Fibroblast of pulmonary artery (primary cell): ENCODE measurements at regions not wholly inside any gene's neighbourhood (a gene's known extent, or its start where the extent isn't known, plus 50 kb on each side); places are given as distances from the start of the nearest gene placed in this dataset.

ENCODE experiments used
- DNase-seq: peaks from one replicate; pipeline ENCODE4 v3.0.0-alpha.2; 2010; ENCODE audit warnings: low read depth
- H3K4me3 ChIP-seq: replicated peaks from 2 replicates; pipeline ENCODE4 v1.5.1; 2011; ENCODE audit warnings: low read depth, mild to moderate bottlenecking, control low read depth, low read length, moderate library complexity
- TF ChIP-seq, protein P1 (sequence below): IDR thresholded peaks from 2 replicates; pipeline ENCODE4 v1.5.1; 2011; ENCODE audit warnings: mild to moderate bottlenecking, control low read depth, low read length, inconsistent platforms; ENCODE audit errors: missing control alignments

DNA sequence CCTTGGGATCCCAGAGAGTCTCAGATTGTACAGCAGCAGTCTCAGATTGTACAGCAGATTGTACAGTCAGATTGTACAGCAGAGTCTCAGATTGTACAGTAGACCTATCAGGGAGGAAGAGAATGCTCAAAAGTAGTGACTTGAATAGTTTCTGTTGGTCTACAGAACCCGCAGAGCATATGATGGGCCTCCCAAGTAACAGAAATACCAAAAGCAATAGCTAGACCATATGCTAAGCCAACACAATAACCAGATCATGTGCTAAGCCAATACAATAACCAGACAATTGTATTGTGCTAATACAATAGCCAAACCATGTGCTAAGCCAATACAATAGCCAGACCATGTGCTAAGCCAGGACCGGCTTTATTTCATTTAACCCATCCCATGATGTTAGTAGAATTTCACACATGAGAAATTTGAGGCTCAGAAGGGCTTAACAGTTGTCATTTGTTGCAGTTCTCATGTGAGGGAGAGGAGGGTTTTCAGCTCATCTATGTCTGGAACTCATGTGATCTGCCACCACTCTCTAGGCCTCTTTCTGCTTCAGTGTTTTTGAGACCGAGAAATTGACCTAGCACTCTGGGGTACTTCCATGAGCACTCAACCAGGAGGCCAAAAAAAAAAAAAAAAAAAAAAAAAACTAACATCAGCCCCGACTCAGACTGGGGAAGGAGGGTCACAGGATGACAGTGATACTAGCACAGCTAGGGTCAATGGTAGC is 144.0 kb downstream of the SOX9 start:
- H3K4me3 ChIP-seq: no peak overlapping the region
- TF ChIP-seq, protein P1, sequence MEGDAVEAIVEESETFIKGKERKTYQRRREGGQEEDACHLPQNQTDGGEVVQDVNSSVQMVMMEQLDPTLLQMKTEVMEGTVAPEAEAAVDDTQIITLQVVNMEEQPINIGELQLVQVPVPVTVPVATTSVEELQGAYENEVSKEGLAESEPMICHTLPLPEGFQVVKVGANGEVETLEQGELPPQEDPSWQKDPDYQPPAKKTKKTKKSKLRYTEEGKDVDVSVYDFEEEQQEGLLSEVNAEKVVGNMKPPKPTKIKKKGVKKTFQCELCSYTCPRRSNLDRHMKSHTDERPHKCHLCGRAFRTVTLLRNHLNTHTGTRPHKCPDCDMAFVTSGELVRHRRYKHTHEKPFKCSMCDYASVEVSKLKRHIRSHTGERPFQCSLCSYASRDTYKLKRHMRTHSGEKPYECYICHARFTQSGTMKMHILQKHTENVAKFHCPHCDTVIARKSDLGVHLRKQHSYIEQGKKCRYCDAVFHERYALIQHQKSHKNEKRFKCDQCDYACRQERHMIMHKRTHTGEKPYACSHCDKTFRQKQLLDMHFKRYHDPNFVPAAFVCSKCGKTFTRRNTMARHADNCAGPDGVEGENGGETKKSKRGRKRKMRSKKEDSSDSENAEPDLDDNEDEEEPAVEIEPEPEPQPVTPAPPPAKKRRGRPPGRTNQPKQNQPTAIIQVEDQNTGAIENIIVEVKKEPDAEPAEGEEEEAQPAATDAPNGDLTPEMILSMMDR: no peak
- DNase-seq: no peak

DNA sequence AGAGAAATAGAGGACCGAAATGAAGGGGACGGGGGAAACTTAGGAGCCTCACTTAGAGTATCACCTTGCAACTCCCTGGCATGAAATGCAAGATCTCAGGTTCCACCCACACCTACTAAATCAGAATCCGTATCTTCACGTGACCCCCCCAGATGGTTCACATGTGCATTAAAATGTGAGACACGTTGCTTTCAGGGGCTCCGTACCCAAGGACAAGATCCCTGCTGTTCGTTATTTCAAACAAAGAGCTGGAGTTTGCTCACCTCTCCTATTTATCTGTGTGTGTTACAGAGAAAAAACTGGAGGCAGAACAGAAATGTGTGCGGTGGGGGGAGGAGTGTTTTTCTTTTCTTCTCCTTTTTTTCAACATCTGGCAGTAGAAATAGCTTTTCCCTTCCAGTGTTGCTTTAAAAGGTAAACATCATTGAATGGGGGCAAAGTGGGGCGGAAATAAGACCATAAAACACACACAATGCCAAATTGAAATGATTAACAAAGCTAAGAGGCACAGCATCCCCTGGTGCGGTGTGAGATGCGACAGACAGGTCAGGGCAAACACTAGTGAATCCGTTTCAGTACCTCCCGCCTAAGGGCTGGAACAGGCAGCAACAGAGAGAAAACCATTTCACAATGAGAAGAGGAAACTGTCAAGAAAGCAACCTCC is 145.4 kb downstream of the SOX9 start:
- TF ChIP-seq, protein P1: no peak
- DNase-seq: no peak
- H3K4me3 ChIP-seq: no peak overlapping the region

DNA sequence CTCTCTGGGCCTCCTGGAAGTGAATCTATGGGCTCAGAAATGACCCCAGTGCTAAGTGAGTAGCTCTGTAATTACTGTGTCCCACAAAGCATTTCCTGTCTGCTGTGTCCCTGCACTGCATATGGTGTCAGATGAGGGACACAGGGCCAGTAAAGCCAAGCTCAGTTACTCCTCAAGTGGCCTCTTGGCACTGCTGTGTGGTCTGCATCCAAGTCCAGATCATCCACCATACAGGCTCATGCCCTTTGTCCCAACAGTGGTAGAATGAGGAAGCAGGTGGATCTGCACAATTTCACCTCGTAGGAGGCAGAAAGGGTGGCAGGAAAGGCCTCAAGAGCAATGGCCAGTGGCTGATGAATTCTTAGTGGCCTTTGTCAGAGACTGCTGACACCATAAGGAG is 146.8 kb downstream of the SOX9 start:
- no peak for DNase-seq
- no peak overlapping the region for H3K4me3 ChIP-seq
- TF ChIP-seq, protein P1: no peak

DNA sequence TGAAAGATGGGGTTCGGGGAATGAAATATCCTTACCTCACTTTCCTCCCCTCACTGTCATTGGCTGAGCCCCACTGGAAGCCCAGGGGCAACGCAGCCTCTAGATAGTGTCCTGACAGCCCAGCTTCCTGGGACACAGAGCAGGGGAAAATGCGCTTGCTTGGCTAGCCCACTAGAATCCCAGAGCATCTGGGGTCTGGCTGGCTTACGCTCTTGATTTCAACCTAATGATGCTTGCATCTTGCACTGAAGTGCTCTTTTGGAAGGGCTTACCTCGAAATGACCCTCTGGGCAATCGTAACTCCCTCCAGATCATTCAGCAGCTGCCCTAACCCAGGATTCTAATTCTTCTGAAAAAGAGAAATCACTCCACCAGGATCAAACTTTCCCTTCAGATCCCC is 147.6 kb downstream of the SOX9 start:
- TF ChIP-seq, protein P1: no peak
- no peak for DNase-seq
- H3K4me3 ChIP-seq: no peak overlapping the region

DNA sequence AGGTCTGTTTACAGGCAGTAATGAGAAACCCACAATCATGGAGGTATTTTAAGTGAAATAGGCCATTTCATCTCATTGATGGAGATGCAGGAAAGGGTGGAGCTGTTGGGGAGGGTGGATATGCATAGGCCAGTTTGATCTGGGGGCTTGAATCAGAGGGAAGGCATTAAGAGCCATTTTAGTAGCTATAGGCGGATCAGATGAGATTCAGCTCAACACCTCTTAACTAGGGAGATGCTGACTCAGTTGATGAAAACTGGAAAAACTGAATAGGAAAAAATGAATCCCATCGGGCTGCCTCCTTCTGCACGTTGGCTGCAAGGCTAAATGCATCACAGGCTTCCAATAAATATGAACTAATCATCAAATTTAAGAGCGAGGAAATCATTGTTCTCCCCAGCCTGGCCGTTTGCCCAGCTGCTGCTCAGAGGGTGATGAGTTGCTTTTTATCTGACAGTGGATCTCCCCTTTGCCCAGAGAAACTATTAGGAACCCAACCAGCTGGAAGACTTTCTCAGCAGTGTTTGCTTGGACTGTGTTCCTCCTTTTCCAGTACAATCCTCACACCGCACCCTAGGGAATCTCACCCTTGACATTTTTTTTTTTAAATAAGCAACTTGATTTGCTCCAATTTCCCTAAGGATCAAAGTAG is 149.6 kb downstream of the SOX9 start:
- TF ChIP-seq, protein P1: no peak
- no peak overlapping the region for H3K4me3 ChIP-seq
- peak; percentile 27 for DNase-seq

DNA sequence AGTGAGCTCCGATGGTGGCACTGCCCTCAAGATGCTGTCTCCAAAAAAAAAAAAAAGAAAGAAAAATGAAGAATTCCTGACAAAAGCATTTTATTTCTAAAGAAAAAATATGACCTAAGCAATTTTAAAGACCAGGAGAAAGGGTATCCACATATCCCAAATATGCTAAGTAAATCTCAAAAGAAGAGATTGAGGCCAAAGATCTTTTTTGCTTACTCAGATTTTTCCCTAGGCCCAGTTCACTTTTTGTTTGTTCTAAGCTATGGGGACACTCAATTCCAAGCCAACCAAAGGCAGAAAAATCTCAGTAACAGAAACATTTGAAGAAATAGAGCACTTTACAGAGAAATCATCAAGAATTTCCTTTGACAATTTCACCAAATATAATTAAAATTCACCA is 150.8 kb downstream of the SOX9 start:
- DNase-seq: no peak
- H3K4me3 ChIP-seq: no peak overlapping the region
- TF ChIP-seq, protein P1: no peak
